GM12878 (cell line): ENCODE measurements at regions not wholly inside any gene's neighbourhood (a gene's known extent, or its start where the extent isn't known, plus 50 kb on each side); places are given as distances from the start of the nearest gene placed in this dataset.

Experiments used
- ATAC-seq: fragments of 200-7000 bp; cut with Tn5 transposase; 3 replicates; pipeline ENCODE4 v1.9.1; 2020; ENCODE audit warnings: mild to moderate bottlenecking, moderate library complexity
- BruUV-seq: library from RNA; stranded (reverse); fragments of 400-500 nt; replicated peaks from 2 replicates; lab custom pipeline; 2021; lab: Mats Ljungman, UMichigan
- CTCF ChIA-PET: fragments of 300-600 bp; sonication (Branson Sonifier 250); formaldehyde crosslinking; extraction: SDS; loops from one replicate; lab custom pipeline; 2021; ENCODE audit warnings: inconsistent platforms; lab: Yijun Ruan, JAX
- POLR2A ChIA-PET: fragments of 350-600 bp; formaldehyde crosslinking; extraction: SDS; loops from one replicate; lab custom pipeline; 2021; ENCODE audit warnings: inconsistent platforms; lab: Charles Lee
- RAD21 ChIA-PET: fragments of 300-600 bp; sonication (Branson Sonifier 250); formaldehyde crosslinking; loops from one replicate; lab custom pipeline; 2023; ENCODE audit warnings: antibody characterized with exemption; ENCODE audit not compliant: unreplicated experiment; lab: Charles Lee
- SMC1A ChIA-PET: fragments of 300-600 bp; sonication (Branson Sonifier 250); formaldehyde crosslinking; loops from one replicate; lab custom pipeline; 2023; ENCODE audit not compliant: unreplicated experiment, uncharacterized antibody; lab: Charles Lee
- DNase-seq: peaks from one replicate; pipeline ENCODE4 v3.0.0-alpha.2; 2011; ENCODE audit warnings: low read depth, low spot score
- FAIRE-seq: peaks from 3 replicates; lab custom pipeline; 2011; peaks lifted over from hg19 to GRCh38; lab: Jason Lieb, UNC
- H2AFZ ChIP-seq: 2 replicates; pipeline ENCODE4 v1.6.0; 2011; ENCODE audit warnings: low read depth, low read length, control low read depth; ENCODE audit not compliant: control insufficient read depth
- H3K27ac ChIP-seq: 2 replicates; pipeline ENCODE4 v1.5.1; 2011; ENCODE audit warnings: control low read depth; ENCODE audit not compliant: control insufficient read depth, insufficient read depth
- H3K27me3 ChIP-seq, 2 experiments: replicated peaks in 1 of 2; 2 replicates each; pipeline versions ENCODE4 v1.6.0 to v1.6.1; 2011; ENCODE audit warnings: low read length in 1 of 2; ENCODE audit not compliant: control insufficient read depth in 2 of 2, insufficient read depth in 2 of 2
- H3K36me3 ChIP-seq, 2 experiments: 2 replicates each; pipeline ENCODE4 v1.5.1; 2011; ENCODE audit warnings: low read length in 1 of 2; ENCODE audit not compliant: control insufficient read depth in 2 of 2, insufficient read depth in 2 of 2
- H3K4me1 ChIP-seq: 2 replicates; pipeline ENCODE4 v1.6.1; 2011; ENCODE audit warnings: mild to moderate bottlenecking, low read length, moderate library complexity, mixed read lengths; ENCODE audit not compliant: control insufficient read depth, insufficient read depth
- H3K4me2 ChIP-seq: 2 replicates; pipeline ENCODE4 v1.6.0; 2011; ENCODE audit warnings: control low read depth; ENCODE audit not compliant: control insufficient read depth, insufficient read depth
- H3K4me3 ChIP-seq: fragments of 200-600 bp; sonication (generic); 2 replicates; pipeline ENCODE4 v1.5.1; 2016
- H3K79me2 ChIP-seq: 2 replicates; pipeline ENCODE4 v1.6.0; 2011; ENCODE audit warnings: low read length; ENCODE audit not compliant: control insufficient read depth, insufficient read depth
- H3K9ac ChIP-seq: 2 replicates; pipeline ENCODE4 v1.8.0; 2011; ENCODE audit warnings: low read length, control low read depth, mixed read lengths; ENCODE audit not compliant: control insufficient read depth, insufficient read depth
- H3K9me3 ChIP-seq: replicated peaks from 3 replicates; pipeline ENCODE4 v1.5.1; 2011; ENCODE audit warnings: mild to moderate bottlenecking, low read length; ENCODE audit not compliant: control insufficient read depth, insufficient read depth
- H4K20me1 ChIP-seq: 2 replicates; pipeline ENCODE4 v1.6.0; 2011; ENCODE audit not compliant: control insufficient read depth, insufficient read depth
- ATF3 ChIP-seq: IDR thresholded peaks from 2 replicates; pipeline ENCODE4 v1.6.1; 2011; ENCODE audit warnings: low read depth, mild to moderate bottlenecking, low read length, moderate library complexity, borderline replicate concordance; ENCODE audit errors: extremely low read depth
- EED ChIP-seq: sonication (generic); IDR thresholded peaks from 2 replicates; pipeline ENCODE4 v1.6.1; 2016; ENCODE audit warnings: antibody characterized with exemption, low read depth
- EGR1 ChIP-seq, 2 experiments: IDR thresholded peaks; 1 replicate in 1 of 2; 2 replicates in 1 of 2; pipeline ENCODE4 v1.6.1; 2011 to 2012; ENCODE audit warnings: low read depth in 2 of 2, low read length in 2 of 2, borderline replicate concordance in 1 of 2, mild to moderate bottlenecking in 1 of 2, moderate library complexity in 1 of 2
- MTA2 ChIP-seq: fragments of 450-650 bp; IDR thresholded peaks from 2 replicates; pipeline ENCODE4 v1.6.1; 2016; ENCODE audit warnings: low read depth, mild to moderate bottlenecking, moderate library complexity
- MYC ChIP-seq: IDR thresholded peaks from 2 replicates; pipeline ENCODE4 v1.6.1; 2011; ENCODE audit warnings: mild to moderate bottlenecking, low read length, moderate library complexity, inconsistent platforms; ENCODE audit not compliant: insufficient read depth, insufficient replicate concordance, insufficient read length, severe bottlenecking
- POLR2AphosphoS5 ChIP-seq: IDR thresholded peaks from 2 replicates; pipeline ENCODE4 v1.6.1; 2011; ENCODE audit warnings: mild to moderate bottlenecking, low read length, inconsistent platforms
- TCF12 ChIP-seq: IDR thresholded peaks from 2 replicates; pipeline ENCODE4 v1.6.1; 2011; ENCODE audit warnings: low read depth, mild to moderate bottlenecking, low read length
- USF1 ChIP-seq: IDR thresholded peaks from 2 replicates; pipeline ENCODE4 v1.6.1; 2011; ENCODE audit warnings: borderline replicate concordance, low read depth, mild to moderate bottlenecking, moderate library complexity, mixed read lengths, low read length; ENCODE audit not compliant: insufficient read depth; ENCODE audit errors: extremely low read length
- ZNF687 ChIP-seq: fragments of 450-650 bp; IDR thresholded peaks from 2 replicates; pipeline ENCODE4 v1.6.1; 2017; ENCODE audit warnings: mild to moderate bottlenecking, moderate library complexity
- WGBS: methylation state at CpG from one replicate; pipeline ENCODE4 v1.1.6; 2016; ENCODE audit warnings: low lambda C conversion rate; ENCODE audit not compliant: insufficient replicate concordance, insufficient coverage; ENCODE audit errors: missing lambda C conversion rate; 5-methylcytosine and 5-hydroxymethylcytosine counted together
- in situ Hi-C: fragments of 300-500 bp; cut with MboI; formaldehyde crosslinking; loops from 9 replicates; pipeline ENCODE4 v1.14.3; 2018; ENCODE audit warnings: mixed read lengths
- intact Hi-C: fragments of 100-400 bp; cut with micrococcal nuclease; formaldehyde crosslinking; loops from one replicate; pipeline ENCODE4 v1.14.2; 2022; ENCODE audit not compliant: unreplicated experiment
- TF ChIP-seq, protein P1 (sequence below): IDR thresholded peaks from 2 replicates; pipeline ENCODE4 v1.6.1; 2012; ENCODE audit warnings: low read depth, low read length, improper control_type of control experiment
- TF ChIP-seq, protein P2 (sequence below): IDR thresholded peaks from 2 replicates; pipeline ENCODE4 v1.6.1; 2011; ENCODE audit warnings: borderline replicate concordance, low read depth, mild to moderate bottlenecking, moderate library complexity, low read length; ENCODE audit not compliant: insufficient read depth, poor library complexity, severe bottlenecking

- DNase-seq (no peak), ATAC-seq (no peak), FAIRE-seq (no peak)
- in situ Hi-C loops, result no loop called here
- ChIA-PET SMC1A (interaction anchor here (0.6 kb wide), 1 partner anchor 23 kb away, joined by 3 read pairs; no protein-coding TSS in a partner anchor), POLR2A (no interaction called here), CTCF (no interaction called here), RAD21 (no interaction called here)
- intact Hi-C loops, result no loop called here
- no peaks in the 10 kb centered on the region for H3K36me3 ChIP-seq
- no peaks in the 10 kb centered on the region for H4K20me1 ChIP-seq
- 69% methylated on average over 5 of the region's 5 CpGs for WGBS
- BruUV-seq, result no TSS peak
- no peak overlapping the region for H3K4me2 ChIP-seq
- H3K4me1 ChIP-seq, result no peaks in the 10 kb centered on the region
- no peaks in the 10 kb centered on the region for H3K79me2 ChIP-seq
- no peaks in the 10 kb centered on the region for H3K9me3 ChIP-seq
- no peaks in the 10 kb centered on the region for H3K27me3 ChIP-seq
- H3K9ac ChIP-seq, result no peak overlapping the region
- no peak overlapping the region for H3K27ac ChIP-seq
- no peak overlapping the region for H3K4me3 ChIP-seq
- no peak overlapping the region for H2AFZ ChIP-seq
- TF ChIP-seq EGR1 (IDR thresholded peaks at IDR 0.05; ENCODE audit: borderline replicate concordance in 1 of 2, low read depth in 2 of 2, low read length in 2 of 2), result no peak
- TF ChIP-seq, protein P1, sequence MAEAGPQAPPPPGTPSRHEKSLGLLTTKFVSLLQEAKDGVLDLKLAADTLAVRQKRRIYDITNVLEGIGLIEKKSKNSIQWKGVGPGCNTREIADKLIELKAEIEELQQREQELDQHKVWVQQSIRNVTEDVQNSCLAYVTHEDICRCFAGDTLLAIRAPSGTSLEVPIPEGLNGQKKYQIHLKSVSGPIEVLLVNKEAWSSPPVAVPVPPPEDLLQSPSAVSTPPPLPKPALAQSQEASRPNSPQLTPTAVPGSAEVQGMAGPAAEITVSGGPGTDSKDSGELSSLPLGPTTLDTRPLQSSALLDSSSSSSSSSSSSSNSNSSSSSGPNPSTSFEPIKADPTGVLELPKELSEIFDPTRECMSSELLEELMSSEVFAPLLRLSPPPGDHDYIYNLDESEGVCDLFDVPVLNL, result no peak
- no peak for TF ChIP-seq ZNF687
- no peak for TF ChIP-seq EED
- TF ChIP-seq MYC, result no peak
- TF ChIP-seq TCF12, result no peak
- no peak for TF ChIP-seq MTA2
- no peak for TF ChIP-seq POLR2AphosphoS5
- TF ChIP-seq, protein P2, sequence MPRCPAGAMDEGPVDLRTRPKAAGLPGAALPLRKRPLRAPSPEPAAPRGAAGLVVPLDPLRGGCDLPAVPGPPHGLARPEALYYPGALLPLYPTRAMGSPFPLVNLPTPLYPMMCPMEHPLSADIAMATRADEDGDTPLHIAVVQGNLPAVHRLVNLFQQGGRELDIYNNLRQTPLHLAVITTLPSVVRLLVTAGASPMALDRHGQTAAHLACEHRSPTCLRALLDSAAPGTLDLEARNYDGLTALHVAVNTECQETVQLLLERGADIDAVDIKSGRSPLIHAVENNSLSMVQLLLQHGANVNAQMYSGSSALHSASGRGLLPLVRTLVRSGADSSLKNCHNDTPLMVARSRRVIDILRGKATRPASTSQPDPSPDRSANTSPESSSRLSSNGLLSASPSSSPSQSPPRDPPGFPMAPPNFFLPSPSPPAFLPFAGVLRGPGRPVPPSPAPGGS, result no peak
- no peak for TF ChIP-seq USF1
- no peak for TF ChIP-seq ATF3
Measured at GRCh38 chrX:39322496-39322895, 521.2 kb downstream of the MID1IP1 start.
